ENCODE measurements at regions not wholly inside any gene's neighbourhood (a gene's known extent, or its start where the extent isn't known, plus 50 kb on each side); places are given as distances from the start of the nearest gene placed in this dataset.
"Not testable (repeated sequence)": the region's sequence is repeated elsewhere in the genome, so short reads cannot be mapped to it uniquely, and the experiment has no call there.

- no peak for DNase-seq (ENCODE audit: low read depth, low spot score)
- no peaks in the 10 kb centered on the region for H3K4me1 ChIP-seq (ENCODE audit: control insufficient read depth, insufficient read depth, low read length)
- H3K36me3 ChIP-seq (ENCODE audit: control insufficient read depth, insufficient read depth, low read length) = no peaks in the 10 kb centered on the region
- no peak overlapping the region for H3K27ac ChIP-seq (ENCODE audit: low read length)
- no peak overlapping the region for H3K4me3 ChIP-seq (ENCODE audit: low read length)
- no peaks in the 10 kb centered on the region for H3K9me3 ChIP-seq (ENCODE audit: control insufficient read depth, insufficient read depth, low read length)
- no CpG with 5 or more reads among the region's 2 CpGs for WGBS (ENCODE audit: insufficient coverage, insufficient read length)
- H3K27me3 ChIP-seq (ENCODE audit: control insufficient read depth, insufficient read depth, low read length) = peaks cover 2% of the 10 kb centered on the region; the same call in 1 of the 2 replicates
Measured at GRCh38 chr7:79664884-79665676, 211.6 kb upstream of the MAGI2 start.

GRCh38 chr7:79658304-79658703 is 204.8 kb upstream of the MAGI2 start:
- no peak for DNase-seq (ENCODE audit: low read depth, low spot score)
- Histone ChIP-seq H3K4me1 (ENCODE audit: control insufficient read depth, insufficient read depth, low read length) (no peaks in the 10 kb centered on the region), H3K36me3 (ENCODE audit: control insufficient read depth, insufficient read depth, low read length) (no peaks in the 10 kb centered on the region), H3K27ac (ENCODE audit: low read length) (no peak overlapping the region), H3K4me3 (ENCODE audit: low read length) (no peak overlapping the region), H3K9me3 (ENCODE audit: control insufficient read depth, insufficient read depth, low read length) (no peaks in the 10 kb centered on the region), H3K27me3 (ENCODE audit: control insufficient read depth, insufficient read depth, low read length) (no peaks in the 10 kb centered on the region)

- no CpG with 5 or more reads among the region's 2 CpGs for WGBS (ENCODE audit: insufficient coverage, insufficient read length)
- Histone ChIP-seq H3K27ac (ENCODE audit: low read length) (no peak overlapping the region), H3K36me3 (ENCODE audit: control insufficient read depth, insufficient read depth, low read length) (no peaks in the 10 kb centered on the region), H3K4me3 (ENCODE audit: low read length) (no peak overlapping the region), H3K27me3 (ENCODE audit: control insufficient read depth, insufficient read depth, low read length) (no peaks in the 10 kb centered on the region; the same call in 1 of the 2 replicates), H3K4me1 (ENCODE audit: control insufficient read depth, insufficient read depth, low read length) (no peaks in the 10 kb centered on the region), H3K9me3 (ENCODE audit: control insufficient read depth, insufficient read depth, low read length) (no peaks in the 10 kb centered on the region)
- DNase-seq (ENCODE audit: low read depth, low spot score) = no peak
Measured at GRCh38 chr7:79653136-79653631, 199.7 kb upstream of the MAGI2 start.

GRCh38 chr7:79652619-79653018 is 199.2 kb upstream of the MAGI2 start:
- Histone ChIP-seq H3K9me3 (ENCODE audit: control insufficient read depth, insufficient read depth, low read length) (no peaks in the 10 kb centered on the region), H3K27ac (ENCODE audit: low read length) (no peak overlapping the region), H3K4me3 (ENCODE audit: low read length) (no peak overlapping the region), H3K4me1 (ENCODE audit: control insufficient read depth, insufficient read depth, low read length) (no peaks in the 10 kb centered on the region), H3K36me3 (ENCODE audit: control insufficient read depth, insufficient read depth, low read length) (no peaks in the 10 kb centered on the region), H3K27me3 (ENCODE audit: control insufficient read depth, insufficient read depth, low read length) (peaks cover under 1% of the 10 kb centered on the region; the same call in 1 of the 2 replicates)
- DNase-seq (ENCODE audit: low read depth, low spot score) = no peak
- WGBS (ENCODE audit: insufficient coverage, insufficient read length) = no CpG with 5 or more reads among the region's 2 CpGs

GRCh38 chr7:79647711-79648110 is 194.2 kb upstream of the MAGI2 start:
- Histone ChIP-seq H3K27me3 (ENCODE audit: control insufficient read depth, insufficient read depth, low read length) (peaks cover 1% of the 10 kb centered on the region; the same call in 1 of the 2 replicates), H3K9me3 (ENCODE audit: control insufficient read depth, insufficient read depth, low read length) (no peaks in the 10 kb centered on the region), H3K36me3 (ENCODE audit: control insufficient read depth, insufficient read depth, low read length) (no peaks in the 10 kb centered on the region), H3K4me3 (ENCODE audit: low read length) (no peak overlapping the region), H3K4me1 (ENCODE audit: control insufficient read depth, insufficient read depth, low read length) (no peaks in the 10 kb centered on the region), H3K27ac (ENCODE audit: low read length) (no peak overlapping the region)
- no peak for DNase-seq (ENCODE audit: low read depth, low spot score)
- WGBS (ENCODE audit: insufficient coverage, insufficient read length) = no CpG with 5 or more reads among the region's 8 CpGs

GRCh38 chr7:79646278-79646677 is 192.8 kb upstream of the MAGI2 start:
- H3K9me3 ChIP-seq (ENCODE audit: control insufficient read depth, insufficient read depth, low read length) = no peaks in the 10 kb centered on the region
- WGBS (ENCODE audit: insufficient coverage, insufficient read length) = no CpG with 5 or more reads among the region's 4 CpGs
- H3K27ac ChIP-seq (ENCODE audit: low read length) = no peak overlapping the region
- H3K36me3 ChIP-seq (ENCODE audit: control insufficient read depth, insufficient read depth, low read length) = no peaks in the 10 kb centered on the region
- H3K4me3 ChIP-seq (ENCODE audit: low read length) = no peak overlapping the region
- H3K4me1 ChIP-seq (ENCODE audit: control insufficient read depth, insufficient read depth, low read length) = no peaks in the 10 kb centered on the region
- H3K27me3 ChIP-seq (ENCODE audit: control insufficient read depth, insufficient read depth, low read length) = peaks cover 1% of the 10 kb centered on the region; the same call in 1 of the 2 replicates
- no peak for DNase-seq (ENCODE audit: low read depth, low spot score)

GRCh38 chr7:79636849-79637248 is 183.4 kb upstream of the MAGI2 start:
- Histone ChIP-seq H3K36me3 (ENCODE audit: control insufficient read depth, insufficient read depth, low read length) (no peaks in the 10 kb centered on the region), H3K9me3 (ENCODE audit: control insufficient read depth, insufficient read depth, low read length) (no peaks in the 10 kb centered on the region), H3K27me3 (ENCODE audit: control insufficient read depth, insufficient read depth, low read length) (no peaks in the 10 kb centered on the region), H3K4me1 (ENCODE audit: control insufficient read depth, insufficient read depth, low read length) (no peaks in the 10 kb centered on the region), H3K27ac (ENCODE audit: low read length) (no peak overlapping the region), H3K4me3 (ENCODE audit: low read length) (no peak overlapping the region)
- no peak for DNase-seq (ENCODE audit: low read depth, low spot score)

- H3K36me3 ChIP-seq (ENCODE audit: control insufficient read depth, insufficient read depth, low read length); H3K9me3 ChIP-seq (ENCODE audit: control insufficient read depth, insufficient read depth, low read length); H3K27me3 ChIP-seq (ENCODE audit: control insufficient read depth, insufficient read depth, low read length); H3K27ac ChIP-seq (ENCODE audit: low read length); DNase-seq (ENCODE audit: low read depth, low spot score); H3K4me3 ChIP-seq (ENCODE audit: low read length); H3K4me1 ChIP-seq (ENCODE audit: control insufficient read depth, insufficient read depth, low read length): not testable (repeated sequence)
Measured at GRCh38 chr7:79625921-79626320, 172.5 kb upstream of the MAGI2 start.

GRCh38 chr7:79624336-79624735 is 170.9 kb upstream of the MAGI2 start:
- Histone ChIP-seq H3K36me3 (ENCODE audit: control insufficient read depth, insufficient read depth, low read length) (no peaks in the 10 kb centered on the region), H3K4me3 (ENCODE audit: low read length) (no peak overlapping the region), H3K27me3 (ENCODE audit: control insufficient read depth, insufficient read depth, low read length) (no peaks in the 10 kb centered on the region), H3K27ac (ENCODE audit: low read length) (no peak overlapping the region), H3K4me1 (ENCODE audit: control insufficient read depth, insufficient read depth, low read length) (no peaks in the 10 kb centered on the region), H3K9me3 (ENCODE audit: control insufficient read depth, insufficient read depth, low read length) (no peaks in the 10 kb centered on the region)
- no peak for DNase-seq (ENCODE audit: low read depth, low spot score)

GRCh38 chr7:79622781-79623180 is 169.3 kb upstream of the MAGI2 start:
- Histone ChIP-seq H3K36me3 (ENCODE audit: control insufficient read depth, insufficient read depth, low read length) (no peaks in the 10 kb centered on the region), H3K27me3 (ENCODE audit: control insufficient read depth, insufficient read depth, low read length) (no peaks in the 10 kb centered on the region), H3K27ac (ENCODE audit: low read length) (no peak overlapping the region), H3K4me3 (ENCODE audit: low read length) (no peak overlapping the region), H3K9me3 (ENCODE audit: control insufficient read depth, insufficient read depth, low read length) (no peaks in the 10 kb centered on the region), H3K4me1 (ENCODE audit: control insufficient read depth, insufficient read depth, low read length) (no peaks in the 10 kb centered on the region)
- DNase-seq (ENCODE audit: low read depth, low spot score) = no peak
- WGBS (ENCODE audit: insufficient coverage, insufficient read length) = no CpG with 5 or more reads among the region's 1 CpG

- Histone ChIP-seq H3K27me3 (ENCODE audit: control insufficient read depth, insufficient read depth, low read length) (no peaks in the 10 kb centered on the region), H3K9me3 (ENCODE audit: control insufficient read depth, insufficient read depth, low read length) (no peaks in the 10 kb centered on the region), H3K4me3 (ENCODE audit: low read length) (no peak overlapping the region), H3K4me1 (ENCODE audit: control insufficient read depth, insufficient read depth, low read length) (no peaks in the 10 kb centered on the region; the same call in 1 of the 2 replicates), H3K27ac (ENCODE audit: low read length) (no peak overlapping the region), H3K36me3 (ENCODE audit: control insufficient read depth, insufficient read depth, low read length) (no peaks in the 10 kb centered on the region)
- WGBS (ENCODE audit: insufficient coverage, insufficient read length) = no CpG with 5 or more reads among the region's 1 CpG
- no peak for DNase-seq (ENCODE audit: low read depth, low spot score)
Measured at GRCh38 chr7:79620291-79620690, 166.8 kb upstream of the MAGI2 start.

Measured in iPS DF 6.9 (cell line).